CD4-positive, alpha-beta memory T cell (primary cell): ENCODE measurements at regions not wholly inside any gene's neighbourhood (a gene's known extent, or its start where the extent isn't known, plus 50 kb on each side); places are given as distances from the start of the nearest gene placed in this dataset.

Experiments used
- CTCF ChIA-PET: fragments of 350-600 bp; sonication (Branson Sonifier 250); formaldehyde crosslinking; loops from one replicate; lab custom pipeline; 2021; ENCODE audit warnings: inconsistent platforms; ENCODE audit not compliant: partially characterized antibody; lab: Charles Lee
- POLR2A ChIA-PET: fragments of 350-600 bp; sonication (Branson Sonifier 250); formaldehyde crosslinking; loops from one replicate; lab custom pipeline; 2021; ENCODE audit not compliant: partially characterized antibody; lab: Charles Lee
- DNase-seq, 5 donors: peaks; one replicate each; pipeline versions ENCODE4 v3.0.0 to v3.0.0-alpha.2; 2020 to 2022; ENCODE audit warnings: mixed read lengths in 1 of 5
- H3K27ac ChIP-seq: one replicate; pipeline ENCODE4 v1.7.0; 2013; ENCODE audit warnings: low read depth, low read length
- H3K27me3 ChIP-seq: 2 replicates; pipeline ENCODE4 v1.7.0; 2013; ENCODE audit warnings: mild to moderate bottlenecking, low read length, moderate library complexity; ENCODE audit not compliant: insufficient read depth
- H3K36me3 ChIP-seq: 2 replicates; pipeline ENCODE4 v1.7.0; 2013; ENCODE audit warnings: mild to moderate bottlenecking, low read length, moderate library complexity; ENCODE audit not compliant: insufficient read depth
- H3K4me1 ChIP-seq: 2 replicates; pipeline ENCODE4 v1.7.0; 2013; ENCODE audit warnings: mild to moderate bottlenecking, low read length, moderate library complexity; ENCODE audit not compliant: insufficient read depth
- H3K4me3 ChIP-seq, 2 donors: one replicate each; pipeline ENCODE4 v1.7.0; 2013; ENCODE audit warnings: low read length in 2 of 2, mild to moderate bottlenecking in 1 of 2
- H3K9me3 ChIP-seq, 2 donors: one replicate each; pipeline ENCODE4 v1.7.0; 2013; ENCODE audit warnings: low read length in 2 of 2, control low read depth in 1 of 2; ENCODE audit not compliant: control insufficient read depth in 1 of 2
- H3K27ac Mint-ChIP-seq, 7 donors: one replicate each; pipeline ENCODE4 v1.8.0; 2020 to 2021; ENCODE audit warnings: mixed read lengths in 7 of 7, mild to moderate bottlenecking in 6 of 7, inconsistent platforms in 3 of 7, moderate library complexity in 3 of 7
- H3K27me3 Mint-ChIP-seq, 2 donors: one replicate each; pipeline ENCODE4 v1.8.0; 2020 to 2021; ENCODE audit warnings: mixed read lengths in 2 of 2
- H3K36me3 Mint-ChIP-seq, 2 donors: one replicate each; pipeline ENCODE4 v1.8.0; 2020 to 2021; ENCODE audit warnings: mixed read lengths in 2 of 2, inconsistent platforms in 1 of 2, mild to moderate bottlenecking in 1 of 2
- H3K4me1 Mint-ChIP-seq, 4 donors: one replicate each; pipeline ENCODE4 v1.8.0; 2020 to 2021; ENCODE audit warnings: mixed read lengths in 4 of 4, mild to moderate bottlenecking in 1 of 4
- H3K4me3 Mint-ChIP-seq, 8 donors: one replicate each; pipeline ENCODE4 v1.8.0; 2020 to 2021; ENCODE audit warnings: mixed read lengths in 8 of 8, mild to moderate bottlenecking in 7 of 8, moderate library complexity in 6 of 8, inconsistent platforms in 3 of 8
- H3K9me3 Mint-ChIP-seq, 8 donors: one replicate each; pipeline ENCODE4 v1.8.0; 2020 to 2021; ENCODE audit warnings: mixed read lengths in 8 of 8, mild to moderate bottlenecking in 5 of 8, inconsistent platforms in 3 of 8, moderate library complexity in 1 of 8
- intact Hi-C: fragments of 100-400 bp; cut with micrococcal nuclease; formaldehyde crosslinking; loops from one replicate; pipeline ENCODE4 v1.15.1; 2023

GRCh38 chr3:99551520-99551919 is 86.9 kb upstream of the COL8A1 start:
- Histone ChIP-seq H3K27me3 (no peaks in the 10 kb centered on the region), H3K36me3 (no peaks in the 10 kb centered on the region), H3K4me3 (no peak overlapping the region), H3K27ac (no peak overlapping the region), H3K4me1 (no peaks in the 10 kb centered on the region), H3K9me3 (no peaks in the 10 kb centered on the region)
- DNase-seq = no peak
- Mint-ChIP-seq H3K27me3 (peaks cover 0 to 6% of the 10 kb centered on the region in 2 donors), H3K4me1 (no peaks in the 10 kb centered on the region), H3K9me3 (peaks cover 0 to 8% (median 4%) of the 10 kb centered on the region in 8 donors), H3K27ac (no peak overlapping the region), H3K4me3 (no peak overlapping the region), H3K36me3 (no peaks in the 10 kb centered on the region)
- POLR2A ChIA-PET = no interaction called here
- intact Hi-C loops = no loop called here
- CTCF ChIA-PET = no interaction called here

GRCh38 chr3:99549957-99550603 is 88.3 kb upstream of the COL8A1 start:
- Histone ChIP-seq H3K4me1 (no peaks in the 10 kb centered on the region), H3K27me3 (no peaks in the 10 kb centered on the region), H3K27ac (no peak overlapping the region), H3K4me3 (no peak overlapping the region), H3K36me3 (no peaks in the 10 kb centered on the region), H3K9me3 (no peaks in the 10 kb centered on the region)
- Mint-ChIP-seq H3K27ac (no peak overlapping the region), H3K4me3 (no peak overlapping the region), H3K36me3 (no peaks in the 10 kb centered on the region), H3K27me3 (peaks cover 0 to 6% of the 10 kb centered on the region in 2 donors), H3K4me1 (peaks cover 0 to 2% (median 0%) of the 10 kb centered on the region in 4 donors), H3K9me3 (peaks cover 0 to 6% (median 4%) of the 10 kb centered on the region in 8 donors)
- intact Hi-C loops = no loop called here
- POLR2A ChIA-PET = no interaction called here
- CTCF ChIA-PET = no interaction called here
- no peak for DNase-seq

- no peak for DNase-seq
- Mint-ChIP-seq H3K4me1 (peaks cover 0 to 6% (median 1%) of the 10 kb centered on the region in 4 donors), H3K27me3 (peaks cover 0 to 4% of the 10 kb centered on the region in 2 donors), H3K4me3 (no peak overlapping the region), H3K27ac (no peak overlapping the region), H3K9me3 (peaks cover 0 to 4% (median under 1%) of the 10 kb centered on the region in 8 donors), H3K36me3 (no peaks in the 10 kb centered on the region)
- Histone ChIP-seq H3K27me3 (no peaks in the 10 kb centered on the region), H3K9me3 (no peaks in the 10 kb centered on the region), H3K36me3 (no peaks in the 10 kb centered on the region), H3K27ac (no peak overlapping the region), H3K4me3 (no peak overlapping the region), H3K4me1 (no peaks in the 10 kb centered on the region)
- ChIA-PET CTCF (no interaction called here), POLR2A (no interaction called here)
- intact Hi-C loops = no loop called here
These were observed 89.2 kb upstream of the COL8A1 start for GRCh38 chr3:99549220-99549619.

GRCh38 chr3:99548674-99549073 is 89.7 kb upstream of the COL8A1 start:
- intact Hi-C loops = no loop called here
- no peaks in the 10 kb centered on the region for H3K36me3 ChIP-seq
- H3K4me1 ChIP-seq = no peaks in the 10 kb centered on the region
- no peaks in the 10 kb centered on the region for H3K27me3 ChIP-seq
- Mint-ChIP-seq H3K9me3 (peaks cover 0 to 4% (median 0%) of the 10 kb centered on the region in 8 donors), H3K4me3 (no peak overlapping the region), H3K36me3 (no peaks in the 10 kb centered on the region), H3K27me3 (peaks cover 0 to 2% of the 10 kb centered on the region in 2 donors), H3K27ac (no peak overlapping the region), H3K4me1 (peaks cover 0 to 6% (median 1%) of the 10 kb centered on the region in 4 donors)
- H3K27ac ChIP-seq = no peak overlapping the region
- no peak for DNase-seq
- ChIA-PET CTCF (no interaction called here), POLR2A (no interaction called here)
- H3K9me3 ChIP-seq = no peaks in the 10 kb centered on the region
- no peak overlapping the region for H3K4me3 ChIP-seq

- Mint-ChIP-seq H3K4me1 (peaks cover 8 to 18% (median 9%) of the 10 kb centered on the region in 4 donors), H3K9me3 (no peaks in the 10 kb centered on the region), H3K36me3 (no peaks in the 10 kb centered on the region), H3K27me3 (peaks cover 0 to 1% of the 10 kb centered on the region in 2 donors), H3K4me3 (peak overlapping the region in 3 of 8 donors; percentile 2 to 40 (median 13)), H3K27ac (no peak overlapping the region)
- Histone ChIP-seq H3K27ac (no peak overlapping the region), H3K4me1 (no peaks in the 10 kb centered on the region), H3K9me3 (no peaks in the 10 kb centered on the region), H3K4me3 (no peak overlapping the region), H3K27me3 (no peaks in the 10 kb centered on the region), H3K36me3 (no peaks in the 10 kb centered on the region)
- ChIA-PET CTCF (interaction anchor here (1.4 kb wide), 1 partner anchor 17 kb away, joined by 3 read pairs; no protein-coding TSS in a partner anchor), POLR2A (no interaction called here)
- intact Hi-C loops = no loop called here
- no peak for DNase-seq
These were observed 92.3 kb upstream of the COL8A1 start for GRCh38 chr3:99545941-99546580.

GRCh38 chr3:99544786-99545281 is 93.6 kb upstream of the COL8A1 start:
- ChIA-PET POLR2A (no interaction called here), CTCF (interaction anchor here (1.4 kb wide), 1 partner anchor 15 kb away, joined by 3 read pairs; no protein-coding TSS in a partner anchor)
- H3K4me1 ChIP-seq = no peaks in the 10 kb centered on the region
- H3K4me3 Mint-ChIP-seq = no peak overlapping the region
- no peaks in the 10 kb centered on the region for H3K9me3 ChIP-seq
- H3K4me3 ChIP-seq = no peak overlapping the region
- no peaks in the 10 kb centered on the region for H3K36me3 Mint-ChIP-seq
- H3K27ac ChIP-seq = no peak overlapping the region
- H3K27me3 ChIP-seq = no peaks in the 10 kb centered on the region
- H3K4me1 Mint-ChIP-seq = peaks cover 8 to 18% (median 9%) of the 10 kb centered on the region in 4 donors
- H3K36me3 ChIP-seq = no peaks in the 10 kb centered on the region
- no peaks in the 10 kb centered on the region for H3K27me3 Mint-ChIP-seq
- intact Hi-C loops = no loop called here
- no peak for DNase-seq
- H3K27ac Mint-ChIP-seq = no peak overlapping the region
- no peaks in the 10 kb centered on the region for H3K9me3 Mint-ChIP-seq

GRCh38 chr3:99543796-99544195 is 94.6 kb upstream of the COL8A1 start:
- Mint-ChIP-seq H3K9me3 (no peaks in the 10 kb centered on the region), H3K36me3 (no peaks in the 10 kb centered on the region), H3K27me3 (no peaks in the 10 kb centered on the region), H3K27ac (no peak overlapping the region), H3K4me1 (peaks cover 8 to 18% (median 9%) of the 10 kb centered on the region in 4 donors), H3K4me3 (no peak overlapping the region)
- CTCF ChIA-PET = no interaction called here
- POLR2A ChIA-PET = no interaction called here
- H3K27me3 ChIP-seq = no peaks in the 10 kb centered on the region
- H3K4me3 ChIP-seq = no peak overlapping the region
- H3K9me3 ChIP-seq = no peaks in the 10 kb centered on the region
- intact Hi-C loops = no loop called here
- no peak overlapping the region for H3K27ac ChIP-seq
- H3K4me1 ChIP-seq = no peaks in the 10 kb centered on the region
- H3K36me3 ChIP-seq = no peaks in the 10 kb centered on the region
- DNase-seq = no peak
